Fibroblast of mammary gland (primary cell): ENCODE measurements at regions not wholly inside any gene's neighbourhood (a gene's known extent, or its start where the extent isn't known, plus 50 kb on each side); places are given as distances from the start of the nearest gene placed in this dataset.

Experiments
- DNase-seq: peaks from one replicate; pipeline ENCODE4 v3.0.0-alpha.2; 2010; ENCODE audit warnings: low read depth
- H3K4me3 ChIP-seq: 2 replicates; pipeline ENCODE4 v1.5.1; 2011; ENCODE audit warnings: low read depth, mild to moderate bottlenecking, low read length, moderate library complexity; ENCODE audit not compliant: control insufficient read depth
- TF ChIP-seq, protein P1 (sequence below): conservative IDR thresholded peaks from 2 replicates; pipeline ENCODE4 v1.5.1; 2011; ENCODE audit warnings: low read depth, low read length, inconsistent platforms; ENCODE audit not compliant: control insufficient read depth, insufficient read depth

DNA sequence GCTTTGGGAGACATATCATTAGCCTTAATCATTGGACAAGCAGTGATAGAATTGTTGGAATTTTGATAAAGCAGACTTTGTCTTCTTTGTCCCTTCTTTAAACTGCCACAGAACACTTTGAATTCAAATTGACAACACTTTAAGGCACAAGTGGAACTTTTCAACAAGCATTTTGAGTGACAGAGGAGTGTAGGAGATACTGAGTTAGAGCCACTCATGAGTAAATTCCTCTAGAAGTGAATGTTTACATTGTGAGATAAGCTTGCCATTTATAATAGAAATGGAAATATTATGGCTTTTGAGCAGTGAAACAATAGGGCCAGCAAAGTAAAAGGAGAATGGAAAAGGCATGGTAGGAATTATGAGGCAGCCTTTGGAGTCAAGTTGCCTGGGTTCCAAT, 515.8 kb downstream of the SLITRK6 start:
- no peak overlapping the region for H3K4me3 ChIP-seq
- TF ChIP-seq, protein P1, sequence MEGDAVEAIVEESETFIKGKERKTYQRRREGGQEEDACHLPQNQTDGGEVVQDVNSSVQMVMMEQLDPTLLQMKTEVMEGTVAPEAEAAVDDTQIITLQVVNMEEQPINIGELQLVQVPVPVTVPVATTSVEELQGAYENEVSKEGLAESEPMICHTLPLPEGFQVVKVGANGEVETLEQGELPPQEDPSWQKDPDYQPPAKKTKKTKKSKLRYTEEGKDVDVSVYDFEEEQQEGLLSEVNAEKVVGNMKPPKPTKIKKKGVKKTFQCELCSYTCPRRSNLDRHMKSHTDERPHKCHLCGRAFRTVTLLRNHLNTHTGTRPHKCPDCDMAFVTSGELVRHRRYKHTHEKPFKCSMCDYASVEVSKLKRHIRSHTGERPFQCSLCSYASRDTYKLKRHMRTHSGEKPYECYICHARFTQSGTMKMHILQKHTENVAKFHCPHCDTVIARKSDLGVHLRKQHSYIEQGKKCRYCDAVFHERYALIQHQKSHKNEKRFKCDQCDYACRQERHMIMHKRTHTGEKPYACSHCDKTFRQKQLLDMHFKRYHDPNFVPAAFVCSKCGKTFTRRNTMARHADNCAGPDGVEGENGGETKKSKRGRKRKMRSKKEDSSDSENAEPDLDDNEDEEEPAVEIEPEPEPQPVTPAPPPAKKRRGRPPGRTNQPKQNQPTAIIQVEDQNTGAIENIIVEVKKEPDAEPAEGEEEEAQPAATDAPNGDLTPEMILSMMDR, result no peak
- no peak for DNase-seq

DNA sequence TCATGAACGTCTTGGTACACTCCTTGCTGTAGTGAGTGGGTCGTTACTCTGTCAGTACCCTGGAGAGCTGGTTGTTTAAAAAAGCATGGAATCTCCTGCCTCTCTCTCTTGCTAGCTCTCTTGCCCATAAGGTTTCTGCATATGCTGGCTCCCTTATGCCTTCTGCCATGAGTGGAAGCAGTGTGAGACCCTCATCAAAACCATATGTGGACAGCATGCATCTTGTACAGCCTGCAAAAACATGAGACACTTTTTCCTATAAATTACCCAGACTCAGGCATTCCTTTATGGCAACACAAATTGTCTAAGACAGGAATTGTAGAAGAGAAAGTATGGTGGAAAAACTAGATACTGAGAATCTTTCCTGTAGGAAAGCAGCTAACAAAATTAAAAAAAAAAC, 516.3 kb downstream of the SLITRK6 start:
- TF ChIP-seq, protein P1, result no peak
- no peak for DNase-seq
- H3K4me3 ChIP-seq, result no peak overlapping the region

DNA sequence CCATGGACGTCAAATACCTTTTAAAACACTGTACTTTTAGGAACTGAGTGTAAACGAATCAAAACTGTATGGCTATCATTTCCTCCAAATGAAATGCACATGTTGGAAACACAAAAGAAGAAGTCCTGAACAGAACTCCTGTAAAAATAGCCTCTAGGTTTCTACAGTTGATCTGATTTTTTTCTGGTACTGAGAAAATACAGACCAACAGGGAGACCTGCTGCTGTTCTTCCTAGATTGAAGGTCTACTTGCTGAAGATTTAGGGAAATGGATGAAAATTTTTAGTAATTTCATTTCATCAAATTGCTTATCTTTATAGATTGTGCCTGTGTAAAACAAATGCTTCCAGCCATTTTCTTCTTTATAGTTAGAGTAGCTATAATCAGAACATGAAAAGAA, 520.4 kb downstream of the SLITRK6 start:
- DNase-seq, result no peak
- no peak overlapping the region for H3K4me3 ChIP-seq
- TF ChIP-seq, protein P1, result no peak

DNA sequence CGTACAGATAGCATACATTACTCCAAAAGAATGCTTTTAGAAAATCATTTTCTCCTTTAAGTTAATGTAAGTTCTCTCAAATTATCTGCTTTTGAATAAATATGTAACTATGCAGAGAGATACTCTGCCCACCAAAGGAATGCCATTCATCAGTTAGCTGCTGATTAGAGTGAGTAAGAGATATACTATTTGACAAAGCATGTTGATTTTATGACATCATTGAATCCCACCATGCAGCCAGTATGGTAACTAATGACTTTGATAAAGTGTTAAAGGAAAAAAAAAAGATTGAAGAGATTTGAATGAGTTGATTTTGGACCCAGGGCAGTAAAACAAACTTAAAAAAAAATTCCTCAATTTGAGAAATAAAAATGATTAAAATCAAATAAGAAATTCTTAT, 521.5 kb downstream of the SLITRK6 start:
- TF ChIP-seq, protein P1, result no peak
- DNase-seq, result no peak
- no peak overlapping the region for H3K4me3 ChIP-seq

DNA sequence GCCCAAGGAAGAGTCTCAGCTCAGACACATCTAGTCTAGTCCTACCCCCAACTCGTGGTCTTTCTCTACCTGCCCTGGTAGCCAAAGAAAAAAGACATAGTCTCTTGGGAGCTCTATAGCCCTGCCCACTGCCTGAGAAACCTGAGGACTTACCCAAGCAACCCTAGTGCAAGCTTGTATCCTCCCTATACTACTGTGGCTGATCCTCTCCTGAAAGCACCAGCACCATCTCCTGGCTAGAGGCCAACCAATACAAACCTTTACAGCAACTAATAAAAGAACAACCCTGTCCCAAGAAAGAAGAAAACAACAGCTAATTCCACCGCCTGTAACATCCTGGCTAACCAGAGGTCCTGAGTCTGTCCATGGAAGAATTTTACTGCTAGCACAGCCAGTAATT, 532.4 kb downstream of the SLITRK6 start:
- no peak overlapping the region for H3K4me3 ChIP-seq

DNA sequence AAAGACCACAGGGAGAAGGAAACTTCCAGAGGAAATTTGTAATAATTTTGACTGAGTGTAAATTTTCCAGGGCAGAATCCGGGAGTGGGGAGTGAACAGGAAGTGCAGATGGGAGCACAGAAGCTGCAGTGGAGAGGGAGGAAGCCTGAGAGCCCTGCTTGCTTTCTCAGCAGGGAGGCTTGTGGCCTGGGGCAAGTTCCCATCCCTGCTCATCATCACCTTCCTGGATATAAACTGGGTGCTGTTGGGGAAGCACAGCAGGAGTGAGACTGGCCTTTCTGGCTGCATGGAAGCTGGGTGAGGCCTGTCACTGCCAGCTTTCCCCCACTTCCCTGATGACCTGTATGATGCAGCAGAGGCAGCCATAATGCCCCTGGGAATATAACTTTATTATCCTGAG, 532.9 kb downstream of the SLITRK6 start:
- TF ChIP-seq, protein P1, result no peak
- no peak overlapping the region for H3K4me3 ChIP-seq
- no peak for DNase-seq

More for the DNA sequence above, 532.4 kb downstream of the SLITRK6 start:
- TF ChIP-seq, protein P1, result no peak
- no peak for DNase-seq

DNA sequence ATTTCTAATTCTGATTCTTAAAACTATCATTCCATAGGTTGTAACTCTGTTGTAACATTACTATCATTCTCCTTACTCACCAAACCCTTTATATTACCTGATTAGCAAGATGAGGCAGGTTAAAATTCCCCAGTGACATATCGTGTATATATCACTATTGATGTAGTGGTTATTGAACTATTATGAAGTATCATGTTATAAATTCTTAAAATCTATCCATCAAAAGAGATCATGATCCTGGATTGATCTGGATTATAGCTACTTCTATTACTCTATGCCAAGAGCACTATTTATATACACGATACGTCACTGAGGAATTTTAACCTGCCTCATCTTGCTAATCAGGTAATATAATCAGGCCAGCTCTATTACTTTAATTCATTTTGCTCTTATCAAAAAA, 533.9 kb downstream of the SLITRK6 start:
- no peak overlapping the region for H3K4me3 ChIP-seq
- TF ChIP-seq, protein P1, result no peak

More for the DNA sequence above, 533.9 kb downstream of the SLITRK6 start:
- DNase-seq, result no peak
